MM.1S (cell line): ENCODE measurements at regions not wholly inside any gene's neighbourhood (a gene's known extent, or its start where the extent isn't known, plus 50 kb on each side); places are given as distances from the start of the nearest gene placed in this dataset.

Source experiments
- EZH2 ChIP-seq: fragments of 300-600 bp; sonication (generic); optimal IDR thresholded peaks from 2 replicates; pipeline ENCODE3; 2017; ENCODE audit warnings: low read depth, mild to moderate bottlenecking, antibody characterized with exemption, low read length, mixed read lengths
- TF ChIP-seq, protein P1 (sequence below): fragments of 300-600 bp; sonication (generic); IDR thresholded peaks from 2 replicates; pipeline ENCODE4 v1.5.1; 2016; ENCODE audit warnings: antibody characterized with exemption, low read length, mixed read lengths

DNA sequence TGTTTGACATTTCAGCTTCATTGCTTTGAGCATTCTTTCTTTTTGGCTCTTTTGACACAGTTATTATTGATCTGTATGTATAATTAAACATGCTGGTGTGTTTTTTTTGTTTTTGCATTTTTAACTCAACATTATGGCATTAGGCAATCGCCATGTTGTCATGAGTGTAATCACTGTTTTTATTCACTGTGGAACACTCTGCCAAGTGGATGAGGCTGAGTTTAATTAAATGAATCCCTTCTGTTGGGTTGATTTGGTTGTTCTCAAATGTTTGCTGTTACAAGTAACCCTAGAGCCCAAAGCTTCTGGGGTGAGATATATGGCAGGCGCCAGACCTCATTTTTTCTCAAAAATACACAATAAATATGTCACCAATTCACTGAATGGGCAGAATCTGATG, 428.1 kb downstream of the MATN1 start:
- TF ChIP-seq, protein P1, sequence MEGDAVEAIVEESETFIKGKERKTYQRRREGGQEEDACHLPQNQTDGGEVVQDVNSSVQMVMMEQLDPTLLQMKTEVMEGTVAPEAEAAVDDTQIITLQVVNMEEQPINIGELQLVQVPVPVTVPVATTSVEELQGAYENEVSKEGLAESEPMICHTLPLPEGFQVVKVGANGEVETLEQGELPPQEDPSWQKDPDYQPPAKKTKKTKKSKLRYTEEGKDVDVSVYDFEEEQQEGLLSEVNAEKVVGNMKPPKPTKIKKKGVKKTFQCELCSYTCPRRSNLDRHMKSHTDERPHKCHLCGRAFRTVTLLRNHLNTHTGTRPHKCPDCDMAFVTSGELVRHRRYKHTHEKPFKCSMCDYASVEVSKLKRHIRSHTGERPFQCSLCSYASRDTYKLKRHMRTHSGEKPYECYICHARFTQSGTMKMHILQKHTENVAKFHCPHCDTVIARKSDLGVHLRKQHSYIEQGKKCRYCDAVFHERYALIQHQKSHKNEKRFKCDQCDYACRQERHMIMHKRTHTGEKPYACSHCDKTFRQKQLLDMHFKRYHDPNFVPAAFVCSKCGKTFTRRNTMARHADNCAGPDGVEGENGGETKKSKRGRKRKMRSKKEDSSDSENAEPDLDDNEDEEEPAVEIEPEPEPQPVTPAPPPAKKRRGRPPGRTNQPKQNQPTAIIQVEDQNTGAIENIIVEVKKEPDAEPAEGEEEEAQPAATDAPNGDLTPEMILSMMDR = no peak
- TF ChIP-seq EZH2 = no peak
